HepG2 (cell line): ENCODE measurements at regions not wholly inside any gene's neighbourhood (a gene's known extent, or its start where the extent isn't known, plus 50 kb on each side); places are given as distances from the start of the nearest gene placed in this dataset.

Experiments
- CHD2 ChIP-seq: IDR thresholded peaks from 2 replicates; pipeline ENCODE4 v1.6.1; 2011; ENCODE audit warnings: low read depth, low read length, improper control_type of control experiment
- FIP1L1 ChIP-seq: fragments of 200-400 bp; formaldehyde crosslinking; IDR thresholded peaks from 2 replicates; pipeline ENCODE4 v1.6.1; 2018; ENCODE audit warnings: low read depth, mild to moderate bottlenecking, low read length, moderate library complexity, borderline replicate concordance; ENCODE audit not compliant: insufficient read depth
- FOXO4 ChIP-seq: sonication (generic); formaldehyde crosslinking; conservative IDR thresholded peaks from 2 replicates; pipeline ENCODE4 v1.8.1; 2023; ENCODE audit warnings: missing genetic modification reagents
- HOXA9 ChIP-seq: sonication (generic); formaldehyde crosslinking; IDR thresholded peaks from 2 replicates; pipeline ENCODE4 v1.8.1; 2022; ENCODE audit warnings: missing genetic modification reagents, mild to moderate bottlenecking, moderate library complexity, borderline replicate concordance
- KAT2B ChIP-seq: fragments of 150-350 bp; IDR thresholded peaks from 2 replicates; pipeline ENCODE4 v1.6.1; 2014; ENCODE audit warnings: low read depth, low read length, borderline replicate concordance
- MAZ ChIP-seq, 2 experiments: sonication (generic) in 1 of 2; formaldehyde crosslinking in 1 of 2; IDR thresholded peaks; 2 replicates each; pipeline versions ENCODE4 v1.5.0 to v1.6.1; 2012 to 2020; ENCODE audit warnings: low read depth in 2 of 2, mild to moderate bottlenecking in 2 of 2, borderline replicate concordance in 1 of 2, improper control_type of control experiment in 1 of 2, low read length in 1 of 2, missing genetic modification reagents in 1 of 2, moderate library complexity in 1 of 2
- NR2F2 ChIP-seq: IDR thresholded peaks from 2 replicates; pipeline ENCODE4 v1.6.1; 2012; ENCODE audit warnings: low read depth, inconsistent platforms, borderline replicate concordance
- POLR2AphosphoS5 ChIP-seq: IDR thresholded peaks from 2 replicates; pipeline ENCODE4 v1.6.1; 2012; ENCODE audit warnings: low read depth, low read length
- RBFOX2 ChIP-seq: fragments of 200-400 bp; formaldehyde crosslinking; IDR thresholded peaks from 2 replicates; pipeline ENCODE4 v1.6.1; 2017; ENCODE audit warnings: low read depth, mild to moderate bottlenecking, low read length
- TCF7L2 ChIP-seq: IDR thresholded peaks from 2 replicates; pipeline ENCODE4 v1.6.1; 2011; ENCODE audit warnings: mild to moderate bottlenecking, low read depth, low read length, moderate library complexity
- YY1 ChIP-seq: IDR thresholded peaks from 2 replicates; pipeline ENCODE4 v1.6.1; 2011; ENCODE audit warnings: low read length, low read depth, moderate library complexity, mild to moderate bottlenecking; ENCODE audit not compliant: insufficient read depth, insufficient replicate concordance

GRCh38 chr12:78321696-78322095 is 491.0 kb downstream of the NAV3 start:
- TF ChIP-seq NR2F2, result no peak
- TF ChIP-seq FOXO4 (CRISPR knock-in tag), result no peak
- TF ChIP-seq FIP1L1, result no peak
- no peak for TF ChIP-seq YY1
- TF ChIP-seq TCF7L2, result no peak
- TF ChIP-seq CHD2, result no peak
- TF ChIP-seq HOXA9 (CRISPR knock-in tag), result no peak
- no peak for TF ChIP-seq MAZ (IDR thresholded peaks at IDR 0.05; ENCODE audit: borderline replicate concordance, low read depth, low read length)
- TF ChIP-seq MAZ (CRISPR knock-in tag; IDR thresholded peaks at IDR 0.05; ENCODE audit: low read depth), result no peak
- no peak for TF ChIP-seq RBFOX2
- no peak for TF ChIP-seq KAT2B
- no peak for TF ChIP-seq POLR2AphosphoS5
